HFFc6 (cell line): ENCODE measurements at regions not wholly inside any gene's neighbourhood (a gene's known extent, or its start where the extent isn't known, plus 50 kb on each side); places are given as distances from the start of the nearest gene placed in this dataset.

Experiments
- DNase-seq: peaks from one replicate; pipeline ENCODE4 v3.0.0-alpha.2; 2018
- H3K27ac Mint-ChIP-seq: 2 replicates; pipeline ENCODE4 v1.8.0; 2020; ENCODE audit warnings: mild to moderate bottlenecking, mixed read lengths
- H3K27me3 Mint-ChIP-seq: 2 replicates; pipeline ENCODE4 v1.8.0; 2021; ENCODE audit warnings: mild to moderate bottlenecking, moderate library complexity, mixed read lengths; ENCODE audit not compliant: insufficient read depth
- H3K36me3 Mint-ChIP-seq: 2 replicates; pipeline ENCODE4 v1.8.0; 2021; ENCODE audit warnings: low read depth, mixed read lengths
- H3K4me1 Mint-ChIP-seq: 2 replicates; pipeline ENCODE4 v1.8.0; 2020; ENCODE audit warnings: low read depth, mixed read lengths
- H3K4me3 Mint-ChIP-seq: 2 replicates; pipeline ENCODE4 v1.8.0; 2020; ENCODE audit warnings: mild to moderate bottlenecking, moderate library complexity, mixed read lengths
- H3K9me3 Mint-ChIP-seq: 2 replicates; pipeline ENCODE4 v1.8.0; 2020; ENCODE audit warnings: mild to moderate bottlenecking, mixed read lengths
- CTCF ChIP-seq: fragments of 200-600 bp; sonication (generic); IDR thresholded peaks from 2 replicates; pipeline ENCODE4 v1.5.0; 2021; ENCODE audit warnings: antibody characterized with exemption, mild to moderate bottlenecking

DNA sequence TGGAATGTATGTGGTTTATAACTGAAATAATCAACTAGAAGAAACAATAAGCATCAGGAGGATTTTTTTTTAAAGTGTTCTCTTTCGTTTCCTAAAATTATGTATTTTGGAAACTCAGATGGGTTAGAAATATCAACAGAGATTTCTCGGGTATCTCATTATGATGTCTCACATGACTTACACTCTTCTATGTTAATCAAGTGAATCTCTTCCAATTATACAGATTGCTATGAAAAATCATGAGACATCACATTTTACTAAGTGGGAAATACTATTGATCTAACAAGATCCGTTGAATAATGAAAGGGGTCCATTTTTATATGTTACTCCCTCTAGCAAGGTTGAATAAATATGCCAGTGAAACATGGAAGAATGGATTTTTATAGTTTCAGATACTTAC lies 54.7 kb upstream of the NRIP1 start:
- no peaks in the 10 kb centered on the region for H3K36me3 Mint-ChIP-seq
- H3K9me3 Mint-ChIP-seq: no peaks in the 10 kb centered on the region
- DNase-seq: no peak
- H3K4me3 Mint-ChIP-seq: no peak overlapping the region
- H3K27me3 Mint-ChIP-seq: peaks cover 9% of the 10 kb centered on the region
- TF ChIP-seq CTCF: no peak
- peaks cover 12% of the 10 kb centered on the region for H3K4me1 Mint-ChIP-seq
- H3K27ac Mint-ChIP-seq: no peak overlapping the region

DNA sequence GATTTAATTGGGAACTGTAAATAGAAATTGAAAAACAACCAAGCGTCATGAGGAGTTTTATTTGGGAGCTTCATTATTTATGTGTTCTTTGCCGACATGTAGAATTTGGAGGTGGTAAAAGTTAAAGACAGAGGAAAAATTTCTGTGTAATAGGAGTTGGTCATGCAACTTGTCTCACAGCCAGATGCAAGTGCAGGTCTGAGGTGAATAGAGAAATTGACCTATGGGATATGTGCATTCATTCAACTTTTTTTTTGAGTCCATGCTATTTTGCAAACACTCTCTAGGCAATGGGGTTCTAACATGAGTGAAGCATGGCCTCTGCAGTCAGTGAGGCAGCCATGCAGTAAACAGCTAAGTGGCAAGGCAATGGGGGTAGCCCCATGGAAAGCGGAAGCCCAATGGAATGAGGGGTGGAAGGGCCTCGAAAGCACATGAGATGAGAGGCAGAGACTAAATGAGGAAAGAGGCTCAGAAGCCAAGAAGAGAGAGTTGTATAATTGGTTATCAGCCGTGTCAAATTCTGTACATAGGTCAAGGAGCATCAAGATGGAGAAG lies 56.4 kb upstream of the NRIP1 start:
- TF ChIP-seq CTCF: no peak
- Mint-ChIP-seq H3K27ac (no peak overlapping the region), H3K4me3 (no peak overlapping the region), H3K27me3 (peaks cover 13% of the 10 kb centered on the region), H3K4me1 (peaks cover 12% of the 10 kb centered on the region), H3K9me3 (no peaks in the 10 kb centered on the region), H3K36me3 (no peaks in the 10 kb centered on the region)
- no peak for DNase-seq

- Mint-ChIP-seq H3K4me1 (peaks cover 12% of the 10 kb centered on the region), H3K9me3 (no peaks in the 10 kb centered on the region), H3K27me3 (peaks cover 14% of the 10 kb centered on the region), H3K27ac (no peak overlapping the region), H3K36me3 (no peaks in the 10 kb centered on the region), H3K4me3 (no peak overlapping the region)
- DNase-seq: peak; percentile 7
- TF ChIP-seq CTCF: no peak
These were observed 56.9 kb upstream of the NRIP1 start for GRCh38 chr21:15121655-15122120.

DNA sequence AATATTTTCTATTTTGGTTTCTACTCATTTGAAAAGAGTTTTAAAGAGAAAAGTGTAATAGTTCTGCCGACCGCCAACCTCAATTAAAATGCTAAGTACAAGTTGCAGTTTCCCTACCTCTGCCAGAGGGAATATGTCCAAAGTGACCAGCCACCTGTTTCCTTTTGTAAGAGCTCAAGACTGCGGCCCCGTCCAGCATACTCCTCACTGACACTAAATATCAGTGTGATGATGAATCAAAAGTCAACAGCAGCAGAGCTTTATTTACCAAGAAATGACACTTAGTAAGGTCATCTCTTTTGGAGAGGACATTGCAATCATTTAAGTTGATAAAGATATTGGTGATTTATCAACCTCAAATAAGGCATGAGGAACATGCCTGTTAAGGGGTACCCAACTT lies 57.4 kb upstream of the NRIP1 start:
- peaks cover 12% of the 10 kb centered on the region for H3K4me1 Mint-ChIP-seq
- no peak overlapping the region for H3K27ac Mint-ChIP-seq
- H3K36me3 Mint-ChIP-seq: no peaks in the 10 kb centered on the region
- no peak overlapping the region for H3K4me3 Mint-ChIP-seq
- H3K9me3 Mint-ChIP-seq: no peaks in the 10 kb centered on the region
- DNase-seq: no peak
- no peak for TF ChIP-seq CTCF
- H3K27me3 Mint-ChIP-seq: peaks cover 14% of the 10 kb centered on the region

GRCh38 chr21:15124731-15125130 lies 59.9 kb upstream of the NRIP1 start:
- Mint-ChIP-seq H3K27ac (no peak overlapping the region), H3K9me3 (no peaks in the 10 kb centered on the region), H3K36me3 (no peaks in the 10 kb centered on the region), H3K27me3 (peaks cover 13% of the 10 kb centered on the region), H3K4me3 (no peak overlapping the region), H3K4me1 (peaks cover 12% of the 10 kb centered on the region)
- TF ChIP-seq CTCF: no peak
- no peak for DNase-seq

- no peak overlapping the region for H3K27ac Mint-ChIP-seq
- H3K9me3 Mint-ChIP-seq: no peaks in the 10 kb centered on the region
- TF ChIP-seq CTCF: no peak
- H3K4me3 Mint-ChIP-seq: no peak overlapping the region
- DNase-seq: no peak
- H3K27me3 Mint-ChIP-seq: peaks cover 10% of the 10 kb centered on the region
- no peaks in the 10 kb centered on the region for H3K36me3 Mint-ChIP-seq
- peaks cover 2% of the 10 kb centered on the region for H3K4me1 Mint-ChIP-seq
These were observed 62.1 kb upstream of the NRIP1 start for GRCh38 chr21:15126948-15127347.
